ENCODE measurements at regions not wholly inside any gene's neighbourhood (a gene's known extent, or its start where the extent isn't known, plus 50 kb on each side); places are given as distances from the start of the nearest gene placed in this dataset.

GRCh38 chr1:166538646-166539045 lies 300.6 kb upstream of the POGK start:
- H3K4me3 Mint-ChIP-seq = no peak overlapping the region
- H2BK120ac ChIP-seq (ENCODE audit: low read depth, low read length, poor library complexity, severe bottlenecking) = no peak overlapping the region
- H4K20me1 ChIP-seq (ENCODE audit: control insufficient read depth, insufficient read depth, insufficient read length) = no peaks in the 10 kb centered on the region
- no peaks in the 10 kb centered on the region for H3K4me1 ChIP-seq (ENCODE audit: insufficient read depth, low read length)
- no peak overlapping the region for H3K23ac ChIP-seq (ENCODE audit: insufficient read length, low read depth, low read length)
- no peak overlapping the region for H2BK12ac ChIP-seq (ENCODE audit: insufficient read length, low read depth, low read length)
- TF ChIP-seq CTCF (conservative IDR thresholded peaks at IDR 0.05) = no peak
- H3K27ac ChIP-seq (ENCODE audit: insufficient read length, low read depth, low read length) = no peak overlapping the region
- H3K79me2 ChIP-seq (ENCODE audit: insufficient read depth, low read length) = no peaks in the 10 kb centered on the region
- WGBS (ENCODE audit: extremely low coverage, insufficient read length, low lambda C conversion rate) = no CpG with 5 or more reads among the region's 1 CpG
- H2AFZ ChIP-seq (ENCODE audit: low read length) = no peak overlapping the region
- H4K91ac ChIP-seq (ENCODE audit: insufficient read length, low read depth, low read length) = no peak overlapping the region
- H2BK20ac ChIP-seq (ENCODE audit: low read depth, low read length, poor library complexity, severe bottlenecking) = no peak overlapping the region
- H3K4me1 Mint-ChIP-seq = no peaks in the 10 kb centered on the region
- H3K14ac ChIP-seq (ENCODE audit: insufficient read depth, low read length) = no peak overlapping the region
- no peak overlapping the region for H3K9ac ChIP-seq (ENCODE audit: extremely low read depth, insufficient read length, low read length)
- no peak overlapping the region for H3K4ac ChIP-seq (ENCODE audit: low read depth, low read length)
- H3K56ac ChIP-seq (ENCODE audit: insufficient read length, low read depth, low read length) = no peak overlapping the region
- H3K27ac Mint-ChIP-seq = no peak overlapping the region
- H3K9me3 ChIP-seq (ENCODE audit: control insufficient read depth, low read depth, low read length) = no peaks in the 10 kb centered on the region
- H3K36me3 Mint-ChIP-seq (ENCODE audit: insufficient read depth in 1 of 3, low read depth in 3 of 3) = peaks cover 9 to 33% (median 13%) of the 10 kb centered on the region in 3 experiments; a peak in 6 of 7 replicates
- no peak overlapping the region for H4K8ac ChIP-seq (replicated peaks; ENCODE audit: insufficient read length, low read depth, low read length)
- H3K27me3 Mint-ChIP-seq (ENCODE audit: low read depth) = no peaks in the 10 kb centered on the region
- no peak overlapping the region for H2AK5ac ChIP-seq (ENCODE audit: insufficient read length, low read length)
- no peak overlapping the region for H4K5ac ChIP-seq (ENCODE audit: insufficient read length, low read depth, low read length)
- no peak overlapping the region for H2BK15ac ChIP-seq (ENCODE audit: low read depth, low read length)
- no peak overlapping the region for H2BK5ac ChIP-seq (ENCODE audit: insufficient read length, low read length)
- H3T11ph ChIP-seq (ENCODE audit: low read length) = no peak overlapping the region
- DNase-seq = no peak
- no peaks in the 10 kb centered on the region for H3K23me2 ChIP-seq (ENCODE audit: insufficient read length, low read depth, low read length, poor library complexity, severe bottlenecking)
- H3K79me1 ChIP-seq (ENCODE audit: insufficient read depth, low read depth, low read length, poor library complexity, severe bottlenecking) = no peaks in the 10 kb centered on the region
- no peaks in the 10 kb centered on the region for H3K27me3 ChIP-seq (ENCODE audit: insufficient read depth, low read length)
- peaks cover 43 to 50% of the 10 kb centered on the region in 2 experiments for H3K9me3 Mint-ChIP-seq
- H3K4me2 ChIP-seq (ENCODE audit: insufficient read depth, insufficient read length, low read length) = no peak overlapping the region
- no peak overlapping the region for H3K18ac ChIP-seq (ENCODE audit: insufficient read length, low read depth, low read length)

Measured in H9 (cell line).